Peyer's patch (tissue), 4 donors: ENCODE measurements at regions not wholly inside any gene's neighbourhood (a gene's known extent, or its start where the extent isn't known, plus 50 kb on each side); places are given as distances from the start of the nearest gene placed in this dataset.

Experiments
- DNase-seq, 3 donors: peaks; one replicate each; pipeline ENCODE4 v3.0.0-alpha.2; 2017 to 2019
- H3K27ac ChIP-seq, 4 donors: fragments of 200-600 bp; sonication (generic); one replicate each; pipeline ENCODE4 v1.5.1; 2016 to 2019
- H3K27me3 ChIP-seq, 2 donors: fragments of 200-600 bp; sonication (generic); one replicate each; pipeline ENCODE4 v1.5.1; 2019
- H3K36me3 ChIP-seq, 3 donors: fragments of 200-600 bp; sonication (generic); one replicate each; pipeline ENCODE4 v1.5.1; 2016 to 2019
- H3K4me1 ChIP-seq, 4 donors: fragments of 200-600 bp; sonication (generic); one replicate each; pipeline ENCODE4 v1.5.1; 2016 to 2019
- H3K4me3 ChIP-seq, 4 donors: fragments of 200-600 bp; sonication (generic); 1 replicate in 3 of 4; 2 replicates in 1 of 4; pipeline ENCODE4 v1.5.1; 2016 to 2019; ENCODE audit warnings: mild to moderate bottlenecking in 1 of 4
- H3K9me3 ChIP-seq, 4 donors: fragments of 200-600 bp; sonication (generic); one replicate each; pipeline ENCODE4 v1.5.1; 2016 to 2019; ENCODE audit warnings: mild to moderate bottlenecking in 1 of 4
- POLR2A ChIP-seq, 2 donors: fragments of 450-650 bp; IDR thresholded peaks; one replicate each; pipeline ENCODE4 v1.5.1; 2017; ENCODE audit warnings: antibody characterized with exemption in 2 of 2, mild to moderate bottlenecking in 2 of 2, moderate library complexity in 2 of 2
- TF ChIP-seq, protein P1 (sequence below), 6 experiments: fragments of 450-650 bp in 4 of 6; fragments of 200-600 bp in 2 of 6; sonication (generic) in 1 of 6; IDR thresholded peaks; one replicate each; pipeline ENCODE4 v1.5.1; 2017 to 2019; ENCODE audit warnings: antibody characterized with exemption in 6 of 6, mild to moderate bottlenecking in 3 of 6, moderate library complexity in 1 of 6

GRCh38 chr13:103983948-103984347 lies 917.7 kb upstream of the SLC10A2 start:
- H3K27me3 ChIP-seq: no peaks in the 10 kb centered on the region
- H3K36me3 ChIP-seq: no peaks in the 10 kb centered on the region
- no peaks in the 10 kb centered on the region for H3K4me1 ChIP-seq
- no peak for TF ChIP-seq POLR2A (IDR thresholded peaks at IDR 0.05)
- TF ChIP-seq, protein P1, sequence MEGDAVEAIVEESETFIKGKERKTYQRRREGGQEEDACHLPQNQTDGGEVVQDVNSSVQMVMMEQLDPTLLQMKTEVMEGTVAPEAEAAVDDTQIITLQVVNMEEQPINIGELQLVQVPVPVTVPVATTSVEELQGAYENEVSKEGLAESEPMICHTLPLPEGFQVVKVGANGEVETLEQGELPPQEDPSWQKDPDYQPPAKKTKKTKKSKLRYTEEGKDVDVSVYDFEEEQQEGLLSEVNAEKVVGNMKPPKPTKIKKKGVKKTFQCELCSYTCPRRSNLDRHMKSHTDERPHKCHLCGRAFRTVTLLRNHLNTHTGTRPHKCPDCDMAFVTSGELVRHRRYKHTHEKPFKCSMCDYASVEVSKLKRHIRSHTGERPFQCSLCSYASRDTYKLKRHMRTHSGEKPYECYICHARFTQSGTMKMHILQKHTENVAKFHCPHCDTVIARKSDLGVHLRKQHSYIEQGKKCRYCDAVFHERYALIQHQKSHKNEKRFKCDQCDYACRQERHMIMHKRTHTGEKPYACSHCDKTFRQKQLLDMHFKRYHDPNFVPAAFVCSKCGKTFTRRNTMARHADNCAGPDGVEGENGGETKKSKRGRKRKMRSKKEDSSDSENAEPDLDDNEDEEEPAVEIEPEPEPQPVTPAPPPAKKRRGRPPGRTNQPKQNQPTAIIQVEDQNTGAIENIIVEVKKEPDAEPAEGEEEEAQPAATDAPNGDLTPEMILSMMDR (IDR thresholded peaks at IDR 0.05): no peak
- H3K27ac ChIP-seq: no peak overlapping the region
- no peaks in the 10 kb centered on the region for H3K9me3 ChIP-seq
- H3K4me3 ChIP-seq: no peak overlapping the region
- no peak for DNase-seq

- Histone ChIP-seq H3K4me3 (no peak overlapping the region), H3K36me3 (no peaks in the 10 kb centered on the region), H3K27me3 (no peaks in the 10 kb centered on the region), H3K9me3 (no peaks in the 10 kb centered on the region), H3K27ac (no peak overlapping the region), H3K4me1 (no peaks in the 10 kb centered on the region)
- DNase-seq: no peak
- TF ChIP-seq POLR2A (IDR thresholded peaks at IDR 0.05): no peak
- TF ChIP-seq, protein P1 (IDR thresholded peaks at IDR 0.05): no peak
These were observed 910.2 kb upstream of the SLC10A2 start for GRCh38 chr13:103976371-103976770.

DNA sequence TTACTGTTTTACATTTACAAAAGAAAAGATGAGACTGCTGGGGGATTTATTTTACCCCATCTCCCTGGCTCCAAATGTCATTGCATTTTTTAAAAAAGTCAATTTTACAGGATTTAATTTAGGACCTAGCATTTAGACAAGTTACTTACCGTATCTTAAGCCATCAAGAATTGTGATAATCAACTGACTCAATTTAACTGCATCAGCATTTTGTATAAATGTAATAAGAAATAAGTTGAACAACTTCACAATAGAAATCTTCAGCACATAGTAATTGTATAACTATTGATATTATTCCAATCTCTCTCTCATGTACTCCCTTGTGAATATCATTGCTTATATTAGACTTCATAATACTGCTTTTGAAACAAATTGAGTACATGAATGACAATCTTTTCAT lies 907.5 kb upstream of the SLC10A2 start:
- Histone ChIP-seq H3K4me1 (no peaks in the 10 kb centered on the region), H3K9me3 (no peaks in the 10 kb centered on the region), H3K4me3 (no peak overlapping the region), H3K36me3 (no peaks in the 10 kb centered on the region), H3K27me3 (no peaks in the 10 kb centered on the region), H3K27ac (no peak overlapping the region)
- DNase-seq: no peak
- TF ChIP-seq POLR2A (IDR thresholded peaks at IDR 0.05): no peak
- TF ChIP-seq, protein P1 (IDR thresholded peaks at IDR 0.05): no peak

DNA sequence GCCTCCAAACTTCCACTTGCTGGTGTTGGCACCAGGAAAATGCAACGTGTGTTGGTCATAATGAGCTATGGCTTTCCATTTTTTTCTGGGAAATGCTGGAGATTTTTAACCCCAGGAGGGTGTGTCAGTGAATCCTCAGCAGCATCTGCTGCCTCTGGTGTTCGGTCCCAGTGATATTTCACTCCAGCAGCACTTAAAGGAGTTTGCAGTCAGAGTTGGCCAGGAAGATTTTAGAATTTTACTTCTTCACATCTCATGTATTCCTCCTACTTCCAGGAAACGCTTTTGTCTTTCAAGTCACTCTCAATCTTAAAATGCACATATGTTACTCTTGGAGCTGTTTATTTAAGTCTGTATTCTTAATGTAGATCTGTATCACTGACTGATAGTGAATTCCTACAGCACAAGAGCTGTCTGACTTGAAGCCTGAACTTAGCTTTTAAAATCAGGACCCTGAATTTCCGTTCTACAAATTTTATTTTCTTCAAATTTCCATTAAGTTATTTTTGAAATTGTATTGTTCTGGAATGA lies 903.4 kb upstream of the SLC10A2 start:
- TF ChIP-seq, protein P1 (IDR thresholded peaks at IDR 0.05): no peak
- no peak for TF ChIP-seq POLR2A (IDR thresholded peaks at IDR 0.05)
- Histone ChIP-seq H3K4me3 (no peak overlapping the region), H3K4me1 (no peaks in the 10 kb centered on the region), H3K27ac (no peak overlapping the region), H3K9me3 (no peaks in the 10 kb centered on the region), H3K36me3 (no peaks in the 10 kb centered on the region), H3K27me3 (no peaks in the 10 kb centered on the region)
- no peak for DNase-seq

DNA sequence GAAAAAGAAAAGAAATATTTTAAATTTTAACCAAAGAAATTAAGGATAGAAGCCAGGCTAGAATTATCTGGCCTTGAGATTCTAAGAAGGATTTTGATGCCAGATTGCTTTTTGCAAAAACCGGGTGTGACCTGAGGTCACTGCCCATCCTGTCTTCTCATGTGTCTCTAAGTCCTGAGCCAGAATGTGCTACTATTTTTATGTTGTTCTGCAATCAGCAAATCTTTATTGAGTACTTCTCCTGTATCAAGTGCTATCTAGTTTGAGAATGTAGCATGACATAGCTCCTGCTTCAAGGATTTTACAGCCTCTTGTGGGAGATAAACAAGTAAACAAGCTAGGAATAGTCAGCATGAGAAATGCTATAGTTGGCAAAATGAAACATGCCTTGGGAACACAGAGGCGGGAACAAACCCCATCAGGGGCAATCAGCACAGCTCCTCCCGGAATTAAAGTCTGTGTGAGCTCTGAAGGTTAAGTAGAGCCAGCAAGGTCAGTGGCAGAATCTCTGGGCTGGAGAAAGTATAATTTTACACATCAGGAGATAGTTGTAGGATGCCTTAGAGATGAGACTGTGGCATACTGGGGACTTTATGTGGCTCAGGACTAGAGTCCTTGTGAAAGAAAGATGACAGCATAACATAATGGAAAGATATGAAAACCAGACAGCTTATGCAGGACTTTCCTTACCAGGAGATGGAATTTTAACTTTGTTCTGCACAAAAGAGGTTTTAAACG lies 899.5 kb upstream of the SLC10A2 start:
- Histone ChIP-seq H3K4me3 (no peak overlapping the region), H3K27ac (no peak overlapping the region), H3K9me3 (no peaks in the 10 kb centered on the region), H3K36me3 (no peaks in the 10 kb centered on the region), H3K4me1 (no peaks in the 10 kb centered on the region), H3K27me3 (no peaks in the 10 kb centered on the region)
- TF ChIP-seq, protein P1 (IDR thresholded peaks at IDR 0.05): no peak
- no peak for TF ChIP-seq POLR2A (IDR thresholded peaks at IDR 0.05)
- no peak for DNase-seq
